ENCODE measurements at regions not wholly inside any gene's neighbourhood (a gene's known extent, or its start where the extent isn't known, plus 50 kb on each side); places are given as distances from the start of the nearest gene placed in this dataset.

GRCh38 chr10:62869958-62870357, 53.8 kb upstream of the EGR2 start:
- H3K4me3 Mint-ChIP-seq: no peak overlapping the region
- ChIA-PET POLR2A (interaction anchor here (0.6 kb wide), 1 partner anchor 849 kb away, joined by 4 read pairs; no protein-coding TSS in a partner anchor), CTCF (interaction anchor here (0.7 to 1.1 kb wide), 3 partner anchors 14 to 53 kb away, joined by 4 to 5 read pairs (median 5); partner anchors contain the start of gene EGR2)
- DNase-seq (no peak), ATAC-seq (peak; percentile 75)
- intact Hi-C loops (cut with DNase I, micrococcal nuclease): loop anchor here (2.0 kb wide), 1 partner anchor 13 kb away; no protein-coding TSS in a partner anchor
- no peak overlapping the region for H3K27ac Mint-ChIP-seq
- peaks cover 4% of the 10 kb centered on the region for H3K9me3 Mint-ChIP-seq (ENCODE audit: low read depth)
- H3K4me1 Mint-ChIP-seq: peaks cover 25% of the 10 kb centered on the region
- H3K27me3 Mint-ChIP-seq: peaks cover 12% of the 10 kb centered on the region
- H3K36me3 Mint-ChIP-seq (ENCODE audit: low read depth): peaks cover 2% of the 10 kb centered on the region

DNA sequence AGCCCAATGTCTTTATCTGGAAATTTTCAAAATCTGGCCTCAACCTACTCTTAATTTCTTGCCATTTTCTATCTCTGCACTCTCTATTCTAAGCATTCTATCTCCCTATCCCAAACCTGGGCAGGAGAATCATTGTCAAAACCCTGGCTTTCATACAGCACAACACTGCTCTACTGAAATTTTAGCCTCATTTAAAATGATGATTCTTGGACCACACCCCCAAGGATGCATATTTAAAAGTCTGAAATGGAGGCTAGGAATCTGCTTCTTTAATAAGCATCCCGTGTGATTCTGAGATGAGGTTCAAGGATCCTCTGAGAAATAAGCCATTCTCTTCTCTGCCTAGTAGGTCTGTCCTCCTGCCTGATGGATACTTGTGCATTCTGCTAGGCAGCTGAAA, 50.8 kb upstream of the EGR2 start:
- DNase-seq (no peak), ATAC-seq (no peak)
- no peak overlapping the region for H3K4me3 Mint-ChIP-seq
- intact Hi-C loops (cut with DNase I, micrococcal nuclease): no loop called here
- peaks cover 2% of the 10 kb centered on the region for H3K36me3 Mint-ChIP-seq (ENCODE audit: low read depth)
- H3K9me3 Mint-ChIP-seq (ENCODE audit: low read depth): peaks cover 2% of the 10 kb centered on the region
- ChIA-PET POLR2A (no interaction called here), CTCF (no interaction called here)
- peaks cover 32% of the 10 kb centered on the region for H3K4me1 Mint-ChIP-seq
- H3K27ac Mint-ChIP-seq: no peak overlapping the region
- H3K27me3 Mint-ChIP-seq: peaks cover 8% of the 10 kb centered on the region

DNA sequence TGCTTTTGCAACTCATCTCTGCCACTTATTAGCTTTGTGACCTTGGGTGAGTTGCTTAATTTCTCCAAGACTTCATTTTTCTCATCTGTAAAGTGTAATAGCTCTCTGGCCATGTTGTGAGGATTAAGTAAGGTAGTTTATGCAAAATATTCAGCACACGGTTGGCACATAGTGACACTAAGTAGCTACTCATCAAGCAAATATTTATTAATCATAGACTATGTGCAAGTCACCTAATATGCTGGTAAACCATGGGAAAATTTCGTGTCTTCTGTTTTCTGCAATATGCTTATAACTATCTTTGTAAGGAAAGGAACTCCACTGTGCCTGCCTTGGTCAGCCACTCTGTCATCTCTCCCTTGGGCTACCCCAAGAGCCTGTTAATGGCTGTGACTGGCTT, 50.3 kb upstream of the EGR2 start:
- CTCF ChIA-PET: no interaction called here
- intact Hi-C loops (cut with DNase I, micrococcal nuclease): no loop called here
- peaks cover 35% of the 10 kb centered on the region for H3K4me1 Mint-ChIP-seq
- POLR2A ChIA-PET: no interaction called here
- peaks cover 7% of the 10 kb centered on the region for H3K27me3 Mint-ChIP-seq
- no peak for ATAC-seq
- H3K4me3 Mint-ChIP-seq: no peak overlapping the region
- H3K9me3 Mint-ChIP-seq (ENCODE audit: low read depth): peaks cover under 1% of the 10 kb centered on the region
- H3K27ac Mint-ChIP-seq: no peak overlapping the region
- no peak for DNase-seq
- peaks cover 1% of the 10 kb centered on the region for H3K36me3 Mint-ChIP-seq (ENCODE audit: low read depth)
